Heart left ventricle (tissue), 13 donors: ENCODE measurements at regions not wholly inside any gene's neighbourhood (a gene's known extent, or its start where the extent isn't known, plus 50 kb on each side); places are given as distances from the start of the nearest gene placed in this dataset.

ENCODE experiments used
- CTCF ChIP-seq, 12 donors: fragments of 200-600 bp; sonication (generic) in 4 of 12; IDR thresholded peaks; one replicate each; pipeline versions ENCODE4 v1.5.0 to v1.8.0; 2018 to 2022; ENCODE audit warnings: antibody characterized with exemption in 12 of 12, mild to moderate bottlenecking in 5 of 12
- POLR2A ChIP-seq, 2 donors: fragments of 450-650 bp; IDR thresholded peaks; one replicate each; pipeline ENCODE4 v1.6.1; 2017; ENCODE audit warnings: antibody characterized with exemption in 2 of 2, mild to moderate bottlenecking in 2 of 2, moderate library complexity in 2 of 2
- donor health status: ischemic (EF 13 %, LVEDD 7.1; RV severe dilation, severe dysfunction).
- donor health status: DM: no; HTN: yes; CAD: no.
- donor health status: DM: no; HTN: no; CAD: no.
- donor health status: ischemic (EF 25% LVEDD 6.9; RV normal size, moderate dysfunction).
- donor health status: ischemic (EF 25% LVEDD 5.7; RV mildly dilated, moderate dysfunction).
- donor health status: ischemic (EF 35%, LVEDD 5.7; RV mildly dilated, moderate dysfunction).
- donor health status: nonischemic (EF 11% LVEDD 7.7; RV severe dilation, severe dysfunction).
- donor health status: DM: yes; HTN: yes; CAD: no.
- donor health status: PGD.
- donor health status: ischemic (EF 29% LVEDD 5.4; RV normal size, mild dysfunction).
- donor health status: nonischemic (EF 23%, LVEDD 6.1; RV moderate dilation, normal function).

GRCh38 chr4:129379429-129379828, 283.5 kb downstream of the C4orf33 start:
- no peak for TF ChIP-seq CTCF (IDR thresholded peaks at IDR 0.05)
- TF ChIP-seq POLR2A (IDR thresholded peaks at IDR 0.05): no peak
